Urinary bladder (tissue), 3 donors: ENCODE measurements at regions not wholly inside any gene's neighbourhood (a gene's known extent, or its start where the extent isn't known, plus 50 kb on each side); places are given as distances from the start of the nearest gene placed in this dataset.

Experiments
- DNase-seq: peaks from one replicate; pipeline ENCODE4 v3.0.0-alpha.2; 2015; ENCODE audit errors: extremely low spot score
- H3K27ac ChIP-seq: one replicate; pipeline ENCODE4 v1.5.1; 2013; ENCODE audit warnings: low read depth, mild to moderate bottlenecking, moderate library complexity
- H3K36me3 ChIP-seq: one replicate; pipeline ENCODE4 v1.6.1; 2013; ENCODE audit warnings: mild to moderate bottlenecking, moderate library complexity; ENCODE audit not compliant: insufficient read depth
- H3K4me1 ChIP-seq: one replicate; pipeline ENCODE4 v1.6.1; 2013; ENCODE audit warnings: mild to moderate bottlenecking, moderate library complexity; ENCODE audit not compliant: insufficient read depth
- H3K4me3 ChIP-seq: one replicate; pipeline ENCODE4 v1.5.1; 2013; ENCODE audit warnings: low read depth, low read length
- WGBS: extraction: QIAGEN DNeasy Blood & Tissue Kit; methylation state at CpG from one replicate; pipeline ENCODE4 v1.1.7; 2013; 5-methylcytosine and 5-hydroxymethylcytosine counted together
- donor health status: healthy with polysubstance abuse.
- donor health status: healthy.

- H3K27ac ChIP-seq: no peak overlapping the region
- no peak overlapping the region for H3K4me3 ChIP-seq
- no peaks in the 10 kb centered on the region for H3K4me1 ChIP-seq
- WGBS: 42% methylated on average over 5 of the region's 5 CpGs
- no peaks in the 10 kb centered on the region for H3K36me3 ChIP-seq
- DNase-seq: no peak
These were observed 234.8 kb downstream of the MED10 start for GRCh38 chr5:6143523-6143922.

- no peak overlapping the region for H3K27ac ChIP-seq
- no peak for DNase-seq
- WGBS: 58% methylated on average over 5 of the region's 5 CpGs
These were observed 236.0 kb downstream of the MED10 start for GRCh38 chr5:6142353-6142752.

GRCh38 chr5:6140219-6140618 lies 238.1 kb downstream of the MED10 start:
- 30% methylated on average over 5 of the region's 5 CpGs for WGBS
- no peaks in the 10 kb centered on the region for H3K4me1 ChIP-seq
- no peak overlapping the region for H3K4me3 ChIP-seq
- H3K36me3 ChIP-seq: no peaks in the 10 kb centered on the region
- no peak for DNase-seq
- no peak overlapping the region for H3K27ac ChIP-seq

More at GRCh38 chr5:6142353-6142752, 236.0 kb downstream of the MED10 start:
- H3K4me3 ChIP-seq: no peak overlapping the region
- no peaks in the 10 kb centered on the region for H3K36me3 ChIP-seq
- no peaks in the 10 kb centered on the region for H3K4me1 ChIP-seq

GRCh38 chr5:6135977-6136376 lies 242.4 kb downstream of the MED10 start:
- no peak overlapping the region for H3K4me3 ChIP-seq
- no peaks in the 10 kb centered on the region for H3K4me1 ChIP-seq
- no peak overlapping the region for H3K27ac ChIP-seq
- DNase-seq: no peak
- 63% methylated on average over 5 of the region's 5 CpGs for WGBS
- no peaks in the 10 kb centered on the region for H3K36me3 ChIP-seq

GRCh38 chr5:6134281-6134680 lies 244.1 kb downstream of the MED10 start:
- Histone ChIP-seq H3K27ac (no peak overlapping the region), H3K36me3 (no peaks in the 10 kb centered on the region), H3K4me3 (no peak overlapping the region), H3K4me1 (no peaks in the 10 kb centered on the region)
- WGBS: 80% methylated on average over 12 of the region's 12 CpGs
- no peak for DNase-seq

- no peak overlapping the region for H3K4me3 ChIP-seq
- WGBS: 89% methylated on average over 2 of the region's 2 CpGs
- no peak for DNase-seq
- no peaks in the 10 kb centered on the region for H3K4me1 ChIP-seq
- H3K36me3 ChIP-seq: no peaks in the 10 kb centered on the region
- H3K27ac ChIP-seq: no peak overlapping the region
These were observed 252.6 kb downstream of the MED10 start for GRCh38 chr5:6125781-6126180.

- no peak for DNase-seq
- H3K4me1 ChIP-seq: no peaks in the 10 kb centered on the region
- no peaks in the 10 kb centered on the region for H3K36me3 ChIP-seq
- no peak overlapping the region for H3K27ac ChIP-seq
- H3K4me3 ChIP-seq: no peak overlapping the region
- WGBS: 80% methylated on average over 4 of the region's 4 CpGs
These were observed 259.7 kb downstream of the MED10 start for GRCh38 chr5:6118691-6119090.

- no peak overlapping the region for H3K27ac ChIP-seq
- no peaks in the 10 kb centered on the region for H3K36me3 ChIP-seq
- no peak overlapping the region for H3K4me3 ChIP-seq
- DNase-seq: no peak
- H3K4me1 ChIP-seq: no peaks in the 10 kb centered on the region
- WGBS: 53% methylated on average over 1 of the region's 1 CpG
These were observed 261.1 kb downstream of the MED10 start for GRCh38 chr5:6117212-6117611.

GRCh38 chr5:6115852-6116251 lies 262.5 kb downstream of the MED10 start:
- Histone ChIP-seq H3K4me3 (no peak overlapping the region), H3K4me1 (no peaks in the 10 kb centered on the region), H3K27ac (no peak overlapping the region), H3K36me3 (no peaks in the 10 kb centered on the region)
- 89% methylated on average over 4 of the region's 4 CpGs for WGBS
- no peak for DNase-seq

- no peaks in the 10 kb centered on the region for H3K4me1 ChIP-seq
- no peaks in the 10 kb centered on the region for H3K36me3 ChIP-seq
- DNase-seq: no peak
- H3K27ac ChIP-seq: no peak overlapping the region
- H3K4me3 ChIP-seq: no peak overlapping the region
These were observed 265.8 kb downstream of the MED10 start for GRCh38 chr5:6112538-6112937.

GRCh38 chr5:6112125-6112524 lies 266.2 kb downstream of the MED10 start:
- Histone ChIP-seq H3K4me1 (no peaks in the 10 kb centered on the region), H3K36me3 (no peaks in the 10 kb centered on the region), H3K27ac (no peak overlapping the region), H3K4me3 (no peak overlapping the region)
- DNase-seq: no peak
- WGBS: 82% methylated on average over 3 of the region's 3 CpGs

- H3K4me1 ChIP-seq: no peaks in the 10 kb centered on the region
- DNase-seq: no peak
- no peaks in the 10 kb centered on the region for H3K36me3 ChIP-seq
- no peak overlapping the region for H3K4me3 ChIP-seq
- WGBS: 84% methylated on average over 6 of the region's 6 CpGs
- no peak overlapping the region for H3K27ac ChIP-seq
These were observed 267.2 kb downstream of the MED10 start for GRCh38 chr5:6111131-6111530.

- no peaks in the 10 kb centered on the region for H3K36me3 ChIP-seq
- 89% methylated on average over 8 of the region's 8 CpGs for WGBS
- no peak for DNase-seq
- H3K27ac ChIP-seq: no peak overlapping the region
- no peaks in the 10 kb centered on the region for H3K4me1 ChIP-seq
- no peak overlapping the region for H3K4me3 ChIP-seq
These were observed 267.8 kb downstream of the MED10 start for GRCh38 chr5:6110441-6111005.

- 84% methylated on average over 11 of the region's 11 CpGs for WGBS
- H3K36me3 ChIP-seq: no peaks in the 10 kb centered on the region
- H3K4me3 ChIP-seq: no peak overlapping the region
- H3K27ac ChIP-seq: no peak overlapping the region
- DNase-seq: no peak
- H3K4me1 ChIP-seq: no peaks in the 10 kb centered on the region
These were observed 269.1 kb downstream of the MED10 start for GRCh38 chr5:6108981-6109825.
